Naive B cell (primary cell): ENCODE measurements at regions not wholly inside any gene's neighbourhood (a gene's known extent, or its start where the extent isn't known, plus 50 kb on each side); places are given as distances from the start of the nearest gene placed in this dataset.

Source experiments
- ATAC-seq, 2 donors: fragments of 150-1000 bp; cut with Tn5 transposase; 2 replicates each; pipeline ENCODE4 v1.10.0; 2021; ENCODE audit warnings: low read depth in 2 of 2, mild to moderate bottlenecking in 2 of 2, moderate library complexity in 2 of 2
- DNase-seq: peaks from one replicate; pipeline ENCODE4 v3.0.0; 2022
- H3K27ac Mint-ChIP-seq, 6 donors: one replicate each; pipeline ENCODE4 v1.8.0; 2020 to 2022; ENCODE audit warnings: mild to moderate bottlenecking in 6 of 6, mixed read lengths in 6 of 6, moderate library complexity in 5 of 6, inconsistent platforms in 2 of 6
- H3K27me3 Mint-ChIP-seq, 3 donors: one replicate each; pipeline ENCODE4 v1.8.0; 2021 to 2022; ENCODE audit warnings: mixed read lengths in 3 of 3, mild to moderate bottlenecking in 1 of 3
- H3K36me3 Mint-ChIP-seq, 2 donors: one replicate each; pipeline ENCODE4 v1.8.0; 2020 to 2022; ENCODE audit warnings: mixed read lengths in 2 of 2, inconsistent platforms in 1 of 2, mild to moderate bottlenecking in 1 of 2
- H3K4me1 Mint-ChIP-seq, 3 donors: one replicate each; pipeline ENCODE4 v1.8.0; 2020 to 2022; ENCODE audit warnings: mixed read lengths in 3 of 3, inconsistent platforms in 1 of 3, mild to moderate bottlenecking in 1 of 3, moderate library complexity in 1 of 3
- H3K4me3 Mint-ChIP-seq, 8 donors: one replicate each; pipeline ENCODE4 v1.8.0; 2020 to 2022; ENCODE audit warnings: mild to moderate bottlenecking in 8 of 8, mixed read lengths in 8 of 8, moderate library complexity in 8 of 8, inconsistent platforms in 2 of 8
- H3K9me3 Mint-ChIP-seq, 7 donors: one replicate each; pipeline ENCODE4 v1.8.0; 2020 to 2022; ENCODE audit warnings: mixed read lengths in 7 of 7, mild to moderate bottlenecking in 5 of 7, inconsistent platforms in 2 of 7, moderate library complexity in 1 of 7

DNA sequence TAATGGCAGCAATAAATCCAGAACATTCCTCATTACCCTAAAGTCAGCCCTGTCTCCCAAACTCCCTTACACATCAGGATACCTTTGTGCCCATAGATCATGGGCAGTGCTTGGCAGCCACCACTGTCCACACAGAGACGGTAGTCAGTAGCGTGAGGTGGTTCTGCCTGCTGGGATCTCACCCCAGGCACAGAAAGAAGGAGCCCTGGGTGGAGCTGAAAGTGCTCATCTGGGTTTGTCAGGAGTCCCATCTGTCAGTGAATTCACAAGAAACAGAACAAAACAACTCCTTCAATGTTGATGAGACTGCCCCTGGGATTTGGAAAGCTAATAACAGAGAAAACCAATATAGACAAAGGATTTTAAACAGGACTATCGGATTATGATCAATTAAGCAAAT lies 90.2 kb upstream of the PRSS58 start:
- Mint-ChIP-seq H3K36me3 (no peaks in the 10 kb centered on the region), H3K27ac (no peak overlapping the region), H3K4me3 (no peak overlapping the region), H3K27me3 (peaks cover 0 to 9% (median 0%) of the 10 kb centered on the region in 3 donors), H3K9me3 (peaks cover 0 to 5% (median 0%) of the 10 kb centered on the region in 7 donors), H3K4me1 (peaks cover 1 to 7% (median 6%) of the 10 kb centered on the region in 3 donors)
- no peak for ATAC-seq
- DNase-seq = no peak

DNA sequence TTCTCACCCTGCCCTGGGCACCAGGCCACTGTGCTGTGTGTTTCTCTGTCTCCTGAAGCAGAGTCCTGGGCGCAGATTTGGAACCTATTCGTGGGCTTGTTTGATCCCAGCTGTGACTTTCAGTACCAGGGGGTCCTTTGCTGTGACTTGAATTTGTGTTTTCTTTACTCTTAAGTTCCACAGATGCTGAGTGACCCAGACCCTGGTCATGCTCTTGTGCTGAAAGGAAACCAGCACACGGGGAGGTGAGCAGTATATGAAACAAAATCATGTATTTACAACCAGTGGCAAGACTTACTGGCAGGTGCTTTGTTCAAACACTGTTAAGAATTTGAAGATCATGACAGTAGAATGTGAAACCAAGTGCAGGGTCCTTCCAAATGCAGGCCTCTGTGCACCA lies 89.2 kb upstream of the PRSS58 start:
- peaks cover 0 to 3% (median 3%) of the 10 kb centered on the region in 3 donors for H3K4me1 Mint-ChIP-seq
- peaks cover 0 to 3% (median 0%) of the 10 kb centered on the region in 7 donors for H3K9me3 Mint-ChIP-seq
- no peaks in the 10 kb centered on the region for H3K36me3 Mint-ChIP-seq
- peaks cover 0 to 5% (median 0%) of the 10 kb centered on the region in 3 donors for H3K27me3 Mint-ChIP-seq
- DNase-seq (no peak), ATAC-seq (no peak)
- no peak overlapping the region for H3K4me3 Mint-ChIP-seq
- H3K27ac Mint-ChIP-seq = peak overlapping the region in 1 of 6 donors; percentile 12

DNA sequence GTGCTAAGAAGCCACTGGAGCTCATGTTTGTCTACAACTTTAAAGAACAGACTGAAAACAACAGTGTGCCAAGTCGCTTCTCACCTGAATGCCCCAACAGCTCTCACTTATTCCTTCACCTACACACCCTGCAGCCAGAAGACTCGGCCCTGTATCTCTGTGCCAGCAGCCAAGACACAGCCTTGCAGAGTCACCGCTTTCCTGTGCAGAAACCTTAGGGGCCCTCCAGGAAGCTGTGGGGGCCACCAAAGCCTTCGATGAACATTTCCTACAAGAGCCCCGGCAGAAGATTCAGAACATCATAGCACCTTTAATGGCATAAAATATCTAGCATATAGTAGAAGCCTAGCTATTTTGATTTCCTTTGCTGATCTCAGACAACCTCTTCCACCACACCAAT lies 88.0 kb upstream of the PRSS58 start:
- H3K27me3 Mint-ChIP-seq = no peaks in the 10 kb centered on the region
- no peak for DNase-seq
- H3K4me1 Mint-ChIP-seq = peaks cover 0 to 3% (median 0%) of the 10 kb centered on the region in 3 donors
- no peaks in the 10 kb centered on the region for H3K36me3 Mint-ChIP-seq
- H3K9me3 Mint-ChIP-seq = no peaks in the 10 kb centered on the region
- H3K27ac Mint-ChIP-seq = no peak overlapping the region
- no peak for ATAC-seq
- no peak overlapping the region for H3K4me3 Mint-ChIP-seq

DNA sequence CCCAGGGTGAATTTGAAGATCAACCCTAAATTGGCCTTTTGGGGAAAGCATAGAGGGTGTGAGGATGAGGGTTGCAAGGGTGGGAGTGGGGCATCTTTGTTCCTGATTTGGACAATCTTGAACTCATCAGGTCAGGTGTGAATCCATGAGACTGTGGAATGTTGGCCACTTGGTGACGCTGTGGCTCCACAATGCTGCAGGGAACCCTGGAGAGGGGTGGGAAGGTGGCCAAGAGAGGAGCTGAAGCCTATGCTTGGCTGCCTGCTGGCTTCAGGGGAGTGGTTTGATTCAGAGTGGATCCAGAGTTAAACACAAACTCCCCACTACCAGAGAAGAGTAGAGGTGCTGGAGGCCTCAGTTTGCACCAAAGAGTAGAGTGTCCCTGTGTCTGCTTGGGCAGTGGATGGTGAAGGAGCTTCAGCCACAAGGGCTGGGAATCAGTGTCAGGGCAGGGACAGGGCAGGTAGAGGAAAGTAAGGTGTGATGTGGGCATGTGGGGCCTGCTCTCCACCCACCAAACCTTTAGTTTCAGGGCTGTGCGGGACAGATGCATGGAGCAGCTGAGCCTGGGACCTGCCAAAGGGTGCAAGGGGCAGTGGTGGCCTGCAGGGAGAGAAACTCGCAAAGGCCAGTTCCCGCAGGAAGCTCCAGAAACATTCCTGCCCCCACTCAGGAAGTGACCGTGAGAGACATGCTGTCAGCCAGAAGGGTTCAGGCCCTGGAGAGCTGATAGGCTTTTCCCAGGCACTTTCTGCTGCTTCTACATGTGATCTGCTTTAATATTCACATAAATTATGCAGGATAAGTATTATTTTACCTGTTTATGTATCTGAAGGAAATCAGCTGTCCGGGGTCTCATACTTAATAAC lies 81.0 kb upstream of the PRSS58 start:
- ATAC-seq = no peak
- H3K27me3 Mint-ChIP-seq = peaks cover 0 to 21% (median 9%) of the 10 kb centered on the region in 3 donors
- no peak overlapping the region for H3K27ac Mint-ChIP-seq
- no peak overlapping the region for H3K4me3 Mint-ChIP-seq
- no peaks in the 10 kb centered on the region for H3K36me3 Mint-ChIP-seq
- H3K4me1 Mint-ChIP-seq = no peaks in the 10 kb centered on the region
- peaks cover 0 to 2% (median 0%) of the 10 kb centered on the region in 7 donors for H3K9me3 Mint-ChIP-seq
- DNase-seq = no peak

DNA sequence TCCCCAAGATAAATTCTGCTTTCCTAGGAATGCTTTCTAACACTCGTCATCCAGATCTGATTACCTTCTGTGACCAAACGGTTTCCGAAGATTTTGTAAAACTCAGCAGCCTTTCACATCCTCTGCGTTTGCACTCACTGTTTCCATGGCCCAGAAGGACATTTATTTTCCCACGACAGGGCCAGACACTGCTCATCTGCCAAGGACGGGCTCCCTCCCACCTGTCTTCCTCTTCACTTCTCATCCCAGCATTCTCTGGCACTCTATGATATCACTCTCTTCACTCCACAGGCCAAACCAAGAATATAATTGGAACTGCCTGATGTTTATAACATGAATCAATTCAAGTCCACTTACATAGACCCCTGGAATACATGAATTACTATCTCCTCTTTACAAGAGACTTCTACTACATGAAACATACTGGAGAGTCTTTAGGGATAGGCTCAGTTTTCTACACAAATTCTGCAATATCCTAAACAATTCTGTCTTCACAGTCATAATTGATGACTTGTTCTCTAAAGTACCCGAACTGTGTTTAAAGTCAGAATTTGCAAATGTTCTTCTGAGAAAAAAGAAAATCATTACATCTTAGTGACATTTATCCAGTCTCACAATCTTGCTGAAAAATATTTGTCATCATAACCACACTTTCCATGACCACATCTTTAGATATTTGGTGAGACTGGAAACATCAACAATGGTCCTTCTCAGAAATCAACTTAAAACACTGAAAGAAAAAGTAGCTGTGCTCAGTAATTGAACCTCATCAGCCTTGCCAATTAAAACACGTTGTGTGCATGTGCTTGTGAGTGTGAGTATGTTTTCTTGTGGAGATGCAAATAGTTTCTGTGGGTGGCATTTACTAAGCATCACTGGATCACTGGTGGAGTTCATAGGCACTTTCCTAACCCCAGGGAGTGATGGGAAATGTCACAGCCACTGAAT lies 79.5 kb upstream of the PRSS58 start:
- Mint-ChIP-seq H3K4me1 (no peaks in the 10 kb centered on the region), H3K27ac (peak overlapping the region in 1 of 6 donors; percentile 1), H3K9me3 (peaks cover 0 to 2% (median 0%) of the 10 kb centered on the region in 7 donors), H3K36me3 (no peaks in the 10 kb centered on the region), H3K4me3 (no peak overlapping the region), H3K27me3 (peaks cover 0 to 21% (median 9%) of the 10 kb centered on the region in 3 donors)
- DNase-seq (no peak), ATAC-seq (no peak)

DNA sequence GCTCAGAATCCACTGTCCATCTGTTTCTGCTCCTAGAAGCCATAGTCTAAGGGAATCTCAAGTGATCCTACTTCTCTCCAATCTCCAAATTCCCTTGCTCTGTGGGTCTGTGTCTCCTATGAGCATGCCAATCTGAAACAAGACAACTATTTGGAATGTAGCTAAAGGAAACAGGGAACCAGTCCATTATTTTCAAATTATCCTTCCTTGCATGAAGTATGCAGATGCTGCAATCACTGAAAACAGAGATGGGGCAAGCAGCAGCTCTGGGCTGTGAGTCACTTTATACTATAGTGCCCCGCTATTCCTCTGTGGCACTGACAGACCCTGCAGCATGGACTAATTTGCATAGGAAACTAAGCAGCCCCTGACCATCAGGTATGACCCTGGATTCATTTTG lies 76.9 kb upstream of the PRSS58 start:
- no peak overlapping the region for H3K27ac Mint-ChIP-seq
- H3K9me3 Mint-ChIP-seq = peaks cover 0 to 2% (median 0%) of the 10 kb centered on the region in 7 donors
- DNase-seq (no peak), ATAC-seq (no peak)
- no peaks in the 10 kb centered on the region for H3K36me3 Mint-ChIP-seq
- H3K27me3 Mint-ChIP-seq = peaks cover 0 to 33% (median 9%) of the 10 kb centered on the region in 3 donors
- no peaks in the 10 kb centered on the region for H3K4me1 Mint-ChIP-seq
- H3K4me3 Mint-ChIP-seq = no peak overlapping the region

DNA sequence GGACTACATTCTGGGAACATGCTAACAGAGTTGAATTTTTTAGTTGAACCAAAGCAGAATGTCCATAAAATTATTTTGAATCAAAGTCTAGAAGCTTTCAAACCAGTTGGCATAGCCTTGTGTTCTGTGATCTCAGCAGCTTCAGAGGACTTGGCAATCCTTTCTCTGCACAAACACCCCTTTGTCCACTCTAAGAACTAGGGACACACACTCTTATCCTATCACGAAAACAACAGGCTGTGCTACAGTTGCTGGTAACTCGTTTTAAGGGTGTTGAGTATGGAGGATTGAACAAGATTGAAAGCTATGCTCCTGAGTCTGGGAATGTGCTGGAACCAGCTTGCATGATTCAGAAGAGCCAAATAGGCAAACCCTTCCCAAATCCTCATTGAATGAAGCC lies 76.4 kb upstream of the PRSS58 start:
- DNase-seq (no peak), ATAC-seq (no peak)
- H3K27ac Mint-ChIP-seq = no peak overlapping the region
- H3K4me3 Mint-ChIP-seq = no peak overlapping the region
- peaks cover 0 to 2% (median under 1%) of the 10 kb centered on the region in 3 donors for H3K4me1 Mint-ChIP-seq
- peaks cover 0 to 2% (median 0%) of the 10 kb centered on the region in 7 donors for H3K9me3 Mint-ChIP-seq
- H3K36me3 Mint-ChIP-seq = no peaks in the 10 kb centered on the region
- peaks cover 0 to 35% (median 11%) of the 10 kb centered on the region in 3 donors for H3K27me3 Mint-ChIP-seq

DNA sequence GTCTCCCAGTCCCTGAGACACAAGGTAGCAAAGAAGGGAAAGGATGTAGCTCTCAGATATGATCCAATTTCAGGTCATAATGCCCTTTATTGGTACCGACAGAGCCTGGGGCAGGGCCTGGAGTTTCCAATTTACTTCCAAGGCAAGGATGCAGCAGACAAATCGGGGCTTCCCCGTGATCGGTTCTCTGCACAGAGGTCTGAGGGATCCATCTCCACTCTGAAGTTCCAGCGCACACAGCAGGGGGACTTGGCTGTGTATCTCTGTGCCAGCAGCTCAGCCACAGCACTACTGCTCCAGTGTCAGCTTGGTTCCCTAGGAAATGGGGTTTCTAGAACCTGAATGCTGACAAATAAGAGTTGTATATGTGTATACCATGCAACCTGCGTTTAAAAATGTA lies 74.6 kb upstream of the PRSS58 start:
- peaks cover 0 to 2% (median 0%) of the 10 kb centered on the region in 7 donors for H3K9me3 Mint-ChIP-seq
- H3K27me3 Mint-ChIP-seq = peaks cover 0 to 46% (median 26%) of the 10 kb centered on the region in 3 donors
- no peaks in the 10 kb centered on the region for H3K36me3 Mint-ChIP-seq
- H3K27ac Mint-ChIP-seq = no peak overlapping the region
- peaks cover 6 to 18% (median 7%) of the 10 kb centered on the region in 3 donors for H3K4me1 Mint-ChIP-seq
- ATAC-seq (no peak), DNase-seq (no peak)
- H3K4me3 Mint-ChIP-seq = no peak overlapping the region

DNA sequence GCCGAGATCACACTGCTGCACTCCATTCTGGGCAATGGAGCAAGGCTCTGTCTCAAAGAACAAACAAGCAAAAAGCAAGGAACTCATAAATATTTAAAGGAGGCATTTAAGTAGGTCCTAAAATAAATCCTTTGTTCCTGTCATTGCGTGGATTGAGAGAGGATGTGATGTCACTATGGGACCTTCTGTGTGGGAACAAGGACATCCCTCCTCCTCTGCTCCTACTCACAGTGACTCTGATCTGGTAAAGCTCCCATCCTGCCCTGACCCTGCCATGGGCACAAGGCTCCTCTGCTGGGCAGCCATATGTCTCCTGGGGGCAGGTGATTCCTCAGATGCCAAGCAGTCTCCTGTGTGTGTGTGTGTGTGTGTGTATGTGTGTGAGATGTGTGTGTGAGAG lies 74.1 kb upstream of the PRSS58 start:
- Mint-ChIP-seq H3K9me3 (no peaks in the 10 kb centered on the region), H3K27me3 (peaks cover 0 to 43% (median 27%) of the 10 kb centered on the region in 3 donors), H3K27ac (no peak overlapping the region), H3K4me1 (peaks cover 6 to 18% (median 7%) of the 10 kb centered on the region in 3 donors), H3K4me3 (no peak overlapping the region), H3K36me3 (no peaks in the 10 kb centered on the region)
- DNase-seq (no peak), ATAC-seq (no peak)

DNA sequence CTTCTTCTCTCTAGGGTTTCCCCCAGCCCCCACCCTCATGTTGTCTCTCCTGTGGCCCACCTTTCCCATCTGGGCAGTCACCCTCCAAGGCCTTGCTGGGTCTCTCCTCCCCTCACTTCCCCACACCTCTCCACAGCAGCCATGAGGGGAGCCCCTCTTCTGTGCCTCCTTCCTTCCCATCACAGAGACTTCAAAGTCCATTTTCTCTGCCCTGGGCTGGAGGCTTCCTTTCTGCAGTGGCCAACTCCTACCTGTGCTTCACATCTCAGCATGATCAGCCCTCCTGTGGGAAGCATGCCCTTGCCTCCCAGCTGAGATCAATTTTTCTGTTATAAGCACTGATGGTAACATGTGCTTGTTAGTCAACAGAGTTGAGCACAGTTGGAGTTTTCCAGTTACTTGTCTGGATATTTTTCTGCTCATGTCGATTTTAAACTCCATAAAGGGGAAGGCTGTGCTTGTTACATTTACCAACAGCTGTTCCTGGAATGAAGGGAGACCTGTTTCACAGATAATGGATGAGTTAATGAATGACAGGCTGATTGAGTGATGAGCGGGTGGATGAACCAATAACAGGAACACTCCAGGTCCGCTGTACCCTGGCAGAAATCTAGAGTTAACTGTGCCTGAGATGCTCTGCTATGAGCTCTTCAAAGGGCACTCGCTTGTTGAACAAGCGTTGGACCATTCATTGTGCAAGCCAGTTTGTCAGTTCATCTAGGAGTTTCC lies 71.4 kb upstream of the PRSS58 start:
- Mint-ChIP-seq H3K4me3 (no peak overlapping the region), H3K36me3 (no peaks in the 10 kb centered on the region), H3K27me3 (peaks cover 4 to 33% (median 18%) of the 10 kb centered on the region in 3 donors), H3K9me3 (no peaks in the 10 kb centered on the region), H3K4me1 (peaks cover 6 to 18% (median 7%) of the 10 kb centered on the region in 3 donors), H3K27ac (peak overlapping the region in 3 of 6 donors; percentile 31 to 50 (median 39))
- DNase-seq (no peak), ATAC-seq (no peak)

DNA sequence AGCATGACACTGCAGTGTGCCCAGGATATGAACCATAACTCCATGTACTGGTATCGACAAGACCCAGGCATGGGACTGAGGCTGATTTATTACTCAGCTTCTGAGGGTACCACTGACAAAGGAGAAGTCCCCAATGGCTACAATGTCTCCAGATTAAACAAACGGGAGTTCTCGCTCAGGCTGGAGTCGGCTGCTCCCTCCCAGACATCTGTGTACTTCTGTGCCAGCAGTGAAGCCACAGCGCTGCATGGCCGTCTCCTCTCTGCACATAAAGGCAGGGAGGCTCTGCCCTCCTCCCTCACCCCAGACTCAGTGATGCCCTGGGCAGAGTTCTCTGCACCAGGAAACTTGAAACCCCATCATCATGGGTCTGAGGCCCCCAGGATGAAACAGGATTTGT lies 70.7 kb upstream of the PRSS58 start:
- H3K4me3 Mint-ChIP-seq = no peak overlapping the region

DNA sequence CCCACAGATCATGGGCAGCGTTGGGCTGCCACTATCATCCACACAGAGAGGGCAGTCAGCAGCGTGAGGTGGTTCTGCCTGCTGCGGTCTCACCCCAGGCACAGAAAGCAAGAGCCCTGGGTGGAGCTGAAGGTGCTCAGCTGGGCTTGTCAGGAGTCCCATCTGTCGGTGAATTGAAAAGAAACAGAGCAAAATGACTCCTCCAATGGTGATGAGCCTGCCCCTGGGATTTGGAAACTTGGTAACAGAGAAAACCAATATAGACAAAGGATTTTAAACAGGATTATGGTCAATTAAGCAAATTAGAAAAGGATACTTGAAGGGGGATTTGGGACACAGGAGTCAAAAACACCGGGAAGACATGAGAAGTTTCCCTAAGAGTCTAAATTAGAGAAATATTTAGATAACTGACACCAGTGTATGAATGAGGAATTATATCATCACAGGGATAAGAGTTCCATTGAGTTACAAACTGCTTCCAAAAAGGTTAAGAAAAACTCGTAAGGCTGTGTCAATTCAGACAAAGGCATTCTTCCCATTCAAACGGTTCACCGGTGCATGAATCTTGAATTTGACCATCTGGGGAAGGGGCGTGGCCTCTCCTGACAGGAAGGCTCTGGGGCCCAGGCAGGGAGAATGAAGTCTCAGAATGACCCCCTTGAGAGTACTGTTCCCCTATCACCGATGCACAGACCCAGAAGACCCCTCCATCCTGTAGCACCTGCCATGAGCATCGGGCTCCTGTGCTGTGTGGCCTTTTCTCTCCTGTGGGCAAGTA lies 70.0 kb upstream of the PRSS58 start:
- no peak for ATAC-seq
- H3K4me1 Mint-ChIP-seq = peaks cover 7 to 18% (median 12%) of the 10 kb centered on the region in 3 donors
- H3K36me3 Mint-ChIP-seq = no peaks in the 10 kb centered on the region
- H3K27ac Mint-ChIP-seq = peak overlapping the region in 1 of 6 donors; percentile 64
- H3K27me3 Mint-ChIP-seq = peaks cover 4 to 33% (median 18%) of the 10 kb centered on the region in 3 donors
- DNase-seq = no peak
- H3K4me3 Mint-ChIP-seq = peak overlapping the region in 1 of 8 donors; percentile 1
- no peaks in the 10 kb centered on the region for H3K9me3 Mint-ChIP-seq

More for the DNA sequence above, 70.7 kb upstream of the PRSS58 start:
- Mint-ChIP-seq H3K36me3 (no peaks in the 10 kb centered on the region), H3K27me3 (peaks cover 4 to 33% (median 18%) of the 10 kb centered on the region in 3 donors), H3K9me3 (no peaks in the 10 kb centered on the region), H3K4me1 (peaks cover 7 to 18% (median 10%) of the 10 kb centered on the region in 3 donors), H3K27ac (no peak overlapping the region)
- ATAC-seq = no peak
- DNase-seq = no peak
